HTR-8/SVneo (cell line): ENCODE measurements at regions not wholly inside any gene's neighbourhood (a gene's known extent, or its start where the extent isn't known, plus 50 kb on each side); places are given as distances from the start of the nearest gene placed in this dataset.
"Not testable (repeated sequence)": the region's sequence is repeated elsewhere in the genome, so short reads cannot be mapped to it uniquely, and the experiment has no call there.

Experiments used
- DNase-seq: peaks from one replicate; pipeline ENCODE4 v3.0.0; 2011; ENCODE audit warnings: low spot score, mixed read lengths; ENCODE audit not compliant: insufficient read length
- FAIRE-seq: peaks from 2 replicates; lab custom pipeline; 2011; peaks lifted over from hg19 to GRCh38; lab: Jason Lieb, UNC

- not testable (repeated sequence) for FAIRE-seq, DNase-seq
Measured at GRCh38 chr9:63912451-63912850, 1372.6 kb downstream of the FOXD4L5 start.

- not testable (repeated sequence) for DNase-seq, FAIRE-seq
Measured at GRCh38 chr9:63909076-63909475, 1375.9 kb downstream of the FOXD4L5 start.

- DNase-seq, FAIRE-seq: not testable (repeated sequence)
Measured at GRCh38 chr9:63899637-63900190, 1385.3 kb downstream of the FOXD4L5 start.

- not testable (repeated sequence) for FAIRE-seq, DNase-seq
Measured at GRCh38 chr9:63881386-63881785, 1403.6 kb downstream of the FOXD4L5 start.

GRCh38 chr9:63876380-63876779 lies 1408.6 kb downstream of the FOXD4L5 start:
- FAIRE-seq, DNase-seq: not testable (repeated sequence)

DNA sequence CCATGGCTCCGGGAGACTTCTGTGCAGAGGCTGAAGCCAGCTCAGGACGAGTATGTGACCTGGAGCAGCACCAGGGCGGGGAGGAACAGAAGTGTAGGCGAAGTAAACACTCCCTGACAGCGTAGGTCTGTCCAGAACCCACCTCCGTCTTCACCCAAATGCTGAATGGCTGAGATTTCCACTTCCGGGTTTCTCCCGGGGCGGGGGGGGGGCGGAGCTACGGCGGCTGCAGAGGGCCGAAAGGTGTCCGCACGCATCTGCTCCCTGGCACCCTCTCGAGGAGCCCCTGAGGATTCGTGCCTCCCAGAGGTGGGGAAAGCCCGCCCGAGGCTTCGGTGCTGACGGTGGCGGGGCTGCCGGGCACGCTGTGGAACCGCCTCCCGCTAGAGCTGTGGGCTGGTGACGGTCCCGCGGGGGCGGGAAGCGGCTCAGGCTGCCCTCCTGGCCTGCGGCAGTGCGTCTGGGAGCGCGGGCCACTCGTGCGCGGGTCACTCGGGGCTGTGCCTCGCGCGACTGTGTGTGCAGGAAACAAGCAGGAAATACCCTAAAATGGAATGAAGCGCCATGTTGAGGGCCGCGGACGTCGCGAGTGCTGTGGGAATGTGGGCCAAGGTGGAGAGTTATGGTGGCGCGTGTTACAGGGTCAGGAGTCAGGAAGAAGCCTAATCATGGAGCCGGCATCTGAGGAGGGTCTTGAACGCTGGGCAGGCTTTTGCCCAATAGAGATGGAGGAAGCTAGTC lies 1425.4 kb downstream of the FOXD4L5 start:
- FAIRE-seq (no peak), DNase-seq (no peak)

DNA sequence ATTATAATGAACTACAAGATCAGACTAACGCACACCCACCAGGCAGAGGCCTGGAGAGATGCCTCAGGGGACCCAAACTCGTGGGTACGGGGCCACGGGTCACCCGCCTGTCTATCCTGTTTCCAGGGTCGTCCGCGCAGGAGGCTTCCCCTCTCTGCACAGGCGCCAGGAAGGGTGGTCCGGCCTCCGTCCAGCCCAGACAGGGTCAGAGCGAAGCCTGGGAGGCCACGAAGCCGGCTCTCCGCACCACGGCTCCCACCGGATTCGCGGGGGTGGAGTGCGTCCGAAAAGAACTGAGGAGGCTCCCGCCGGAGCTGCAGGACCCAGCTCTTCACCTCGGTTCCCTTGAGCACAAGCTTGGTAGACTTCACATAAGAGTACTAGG lies 1425.9 kb downstream of the FOXD4L5 start:
- DNase-seq, FAIRE-seq: not testable (repeated sequence)

DNA sequence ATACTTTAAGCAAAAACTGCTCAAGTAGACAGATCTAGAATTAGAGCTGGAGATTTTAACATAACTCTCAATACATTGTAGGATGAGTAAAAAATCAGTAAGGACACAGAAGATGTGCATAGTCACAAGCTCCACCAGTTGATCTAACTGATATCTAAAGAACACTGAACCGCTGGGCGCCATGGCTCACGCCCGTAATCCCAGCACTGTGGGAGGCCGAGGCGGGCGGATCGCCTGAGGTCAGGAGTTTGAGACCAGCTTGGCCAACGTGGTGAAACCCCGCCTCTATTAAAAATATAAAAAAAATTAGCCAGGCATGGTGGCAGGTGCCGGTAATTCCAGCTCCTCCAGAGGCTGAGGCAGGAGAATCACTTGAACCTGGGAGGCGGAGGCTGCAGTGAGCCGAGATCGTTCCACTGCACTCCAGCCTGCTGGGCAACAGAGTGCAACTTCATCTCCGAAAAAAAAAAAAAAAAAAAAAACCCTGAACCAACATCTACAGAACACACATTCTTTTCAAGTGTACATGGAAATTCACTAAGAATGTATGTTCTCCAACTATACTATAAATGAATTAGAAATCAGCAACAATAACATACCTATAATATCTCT lies 1431.8 kb downstream of the FOXD4L5 start:
- DNase-seq, FAIRE-seq: not testable (repeated sequence)

DNA sequence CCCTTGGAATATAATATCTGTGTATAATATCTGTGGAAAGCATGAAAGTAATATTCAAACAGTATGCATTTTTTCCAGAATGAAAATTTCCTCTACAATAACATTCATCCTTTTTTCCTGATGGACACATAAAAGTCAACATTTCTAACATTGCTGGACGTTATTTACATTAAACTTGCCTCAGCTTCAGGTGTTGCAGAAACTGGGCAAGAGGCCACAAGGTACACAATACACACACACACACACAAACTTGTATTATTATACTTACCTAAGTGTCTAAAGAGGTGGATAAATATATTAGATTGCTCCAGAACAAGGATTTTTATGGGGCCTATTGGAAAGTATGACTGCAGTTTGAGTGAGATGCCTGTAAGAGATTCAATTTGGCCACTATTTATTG lies 1460.2 kb downstream of the FOXD4L5 start:
- not testable (repeated sequence) for FAIRE-seq, DNase-seq

DNA sequence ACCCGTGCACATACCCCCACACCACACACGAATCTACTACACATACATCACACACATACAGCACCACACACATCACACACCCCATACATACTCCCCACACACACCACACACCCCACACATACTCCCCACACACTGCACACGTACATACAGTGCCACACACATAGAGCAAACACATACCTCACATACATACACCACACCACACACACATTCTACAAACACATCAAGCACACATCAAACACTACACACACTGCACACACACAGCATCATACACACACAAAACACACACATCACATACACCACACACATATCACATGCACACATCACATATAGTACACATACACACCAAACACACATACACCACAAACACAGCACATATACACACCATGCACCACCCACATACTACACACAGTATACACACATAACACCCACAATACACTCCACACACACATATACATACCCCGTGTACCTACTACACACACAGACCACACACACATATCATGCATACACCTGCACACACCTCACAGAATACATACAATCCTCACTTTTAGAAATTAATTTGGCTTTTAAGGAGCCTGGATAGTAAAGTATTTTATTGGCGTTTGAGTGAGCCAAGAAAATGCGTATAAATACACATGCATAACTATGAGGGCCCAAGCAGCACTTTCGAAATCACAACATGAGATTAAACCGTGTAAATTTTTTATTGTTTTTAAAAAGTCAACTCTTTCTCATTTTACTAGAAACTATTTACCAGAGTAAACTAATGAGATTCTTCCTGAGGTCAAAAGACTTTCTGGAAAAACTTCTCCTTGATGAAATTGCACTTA lies 1461.4 kb downstream of the FOXD4L5 start:
- FAIRE-seq: peak; percentile 60
- not testable (repeated sequence) for DNase-seq

DNA sequence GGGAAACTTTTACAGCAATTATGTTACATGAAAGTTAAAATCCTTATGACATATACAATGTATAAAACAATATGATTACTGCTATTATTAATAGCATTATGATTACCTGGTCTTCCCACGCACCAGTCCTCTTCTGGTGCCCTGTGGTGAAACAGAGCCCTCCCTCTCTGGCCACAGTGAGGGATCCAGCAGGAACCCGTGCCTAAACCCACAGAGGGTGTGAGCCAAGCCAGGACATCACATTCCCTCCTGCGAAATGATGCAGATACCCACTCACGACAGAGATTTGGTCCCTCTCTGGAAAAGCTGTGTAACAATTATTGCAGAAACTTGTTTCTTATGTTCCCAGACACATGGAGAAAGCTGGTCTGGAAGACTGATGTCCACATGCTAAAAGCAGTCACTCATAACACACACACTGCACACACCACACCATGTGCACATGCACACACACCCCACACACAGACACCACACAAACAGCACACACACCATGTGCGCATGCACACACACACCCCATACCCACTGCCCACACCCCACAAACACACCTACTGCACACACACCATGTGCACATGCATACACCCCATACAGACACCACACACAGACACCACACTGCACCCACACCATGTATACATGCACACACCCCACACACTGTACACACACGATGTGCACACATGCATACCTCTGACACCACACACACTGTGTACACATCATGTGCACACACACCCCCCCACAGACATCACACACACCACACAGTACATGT lies 1462.2 kb downstream of the FOXD4L5 start:
- not testable (repeated sequence) for DNase-seq
- FAIRE-seq: peak; percentile 42

- not testable (repeated sequence) for DNase-seq, FAIRE-seq
Measured at GRCh38 chr9:63821293-63821692, 1463.7 kb downstream of the FOXD4L5 start.

DNA sequence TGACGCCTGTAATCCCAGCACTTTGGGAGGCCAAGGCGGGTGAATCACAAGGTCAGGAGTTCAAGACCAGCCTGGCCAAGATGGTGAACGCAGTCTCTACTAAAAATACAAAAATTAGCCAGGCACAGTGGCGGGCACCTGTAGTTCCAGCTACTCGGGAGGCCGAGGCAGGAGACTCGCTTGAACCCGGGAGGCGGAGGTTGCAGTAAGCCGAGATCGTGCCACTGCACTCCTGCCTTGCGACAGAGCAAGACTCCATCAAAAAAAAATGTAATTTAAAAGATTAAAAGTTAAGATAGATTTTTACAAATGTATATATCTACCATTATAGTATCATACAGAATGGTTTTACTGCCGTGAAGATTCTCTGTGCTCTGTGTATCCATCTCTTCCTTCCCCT lies 1464.1 kb downstream of the FOXD4L5 start:
- not testable (repeated sequence) for FAIRE-seq, DNase-seq

DNA sequence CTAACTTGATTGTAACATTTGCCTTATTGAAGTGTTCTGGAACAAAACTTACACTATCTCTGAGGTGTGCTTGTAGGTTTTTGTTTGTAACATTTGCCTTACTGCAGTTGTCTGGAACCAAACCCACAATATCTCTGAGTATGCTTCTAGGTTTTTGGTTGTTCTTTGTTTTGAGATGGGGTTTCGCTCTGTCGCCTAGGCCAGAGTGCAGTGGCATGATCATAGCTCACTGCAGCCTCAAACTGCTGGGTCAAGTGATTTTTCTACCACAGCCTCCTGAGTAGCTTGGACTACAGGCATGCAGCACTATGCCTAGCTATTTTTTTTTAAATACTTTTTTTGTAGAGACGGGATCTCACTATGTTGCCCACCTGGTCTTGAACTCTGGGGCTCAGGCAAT lies 1464.6 kb downstream of the FOXD4L5 start:
- FAIRE-seq, DNase-seq: not testable (repeated sequence)

- FAIRE-seq: no peak
- DNase-seq: no peak
Measured at GRCh38 chr9:63817622-63818518, 1467.1 kb downstream of the FOXD4L5 start.

DNA sequence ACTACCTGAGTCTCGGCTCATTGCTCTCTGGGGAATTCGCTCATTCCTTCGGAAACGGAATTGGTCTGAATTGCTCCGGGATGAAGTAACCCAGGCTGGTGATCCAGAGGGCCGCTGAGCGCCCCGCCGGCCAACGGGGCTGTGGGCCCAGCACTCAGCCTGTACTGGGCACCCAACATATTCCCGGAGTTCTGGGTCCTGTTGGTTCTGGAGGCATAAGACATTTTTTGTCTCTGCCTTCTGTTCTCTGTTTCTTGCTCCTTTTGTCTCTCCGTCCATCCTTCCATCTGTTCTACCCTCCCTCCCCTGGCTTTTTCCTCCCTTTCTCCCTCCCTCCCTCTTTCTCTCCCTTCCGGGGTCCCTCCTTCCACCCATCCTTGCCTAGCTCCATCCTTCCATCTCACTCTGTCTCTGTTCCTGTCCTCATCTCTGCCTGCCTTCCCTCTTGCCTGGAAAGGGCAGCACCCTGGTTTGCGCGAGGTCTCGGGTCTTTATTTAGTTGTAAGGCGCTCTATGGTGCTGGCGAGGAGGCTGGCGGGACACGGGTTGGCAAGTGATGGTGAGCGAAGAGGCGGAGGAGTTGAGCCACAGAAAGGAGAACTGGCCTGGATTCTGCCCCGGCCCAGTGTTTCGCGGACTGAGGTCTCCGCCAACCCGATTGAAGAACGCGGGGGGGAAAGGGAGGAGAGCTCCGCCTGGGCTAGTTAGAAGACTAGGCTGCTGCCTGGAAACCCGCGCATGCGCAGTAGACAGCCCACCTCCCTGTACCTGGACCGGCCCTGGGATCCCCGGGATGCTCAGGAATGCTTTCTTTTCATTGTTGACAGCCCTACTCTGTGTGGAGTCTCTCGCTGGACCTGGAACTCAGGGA lies 1468.0 kb downstream of the FOXD4L5 start:
- no peak for FAIRE-seq

GRCh38 chr9:63814970-63815669 lies 1469.9 kb downstream of the FOXD4L5 start:
- DNase-seq, FAIRE-seq: not testable (repeated sequence)

More for the DNA sequence above, 1468.0 kb downstream of the FOXD4L5 start:
- peak; percentile 25 for DNase-seq
